ENCODE measurements at regions not wholly inside any gene's neighbourhood (a gene's known extent, or its start where the extent isn't known, plus 50 kb on each side); places are given as distances from the start of the nearest gene placed in this dataset.
A peak's percentile ranks its signal among the peaks of the same experiment; 100 is the strongest.
"Not testable (repeated sequence)": the region's sequence is repeated elsewhere in the genome, so short reads cannot be mapped to it uniquely, and the experiment has no call there.

- DNase-seq (ENCODE audit: low spot score) = no peak
Observed at GRCh38 chr22:49721211-49721763, 106.4 kb downstream of the BRD1 start.

GRCh38 chr22:49720279-49720959 lies 107.3 kb downstream of the BRD1 start:
- DNase-seq (ENCODE audit: low spot score) = no peak

- DNase-seq (ENCODE audit: low spot score) = no peak
Observed at GRCh38 chr22:49719046-49719445, 108.6 kb downstream of the BRD1 start.

GRCh38 chr22:49718396-49718795 lies 109.3 kb downstream of the BRD1 start:
- DNase-seq (ENCODE audit: low spot score) = no peak

GRCh38 chr22:49717322-49717919 lies 110.3 kb downstream of the BRD1 start:
- no peak for DNase-seq (ENCODE audit: low spot score)

GRCh38 chr22:49716441-49716840 lies 111.2 kb downstream of the BRD1 start:
- DNase-seq (ENCODE audit: low spot score) = no peak

GRCh38 chr22:49715450-49715849 lies 112.2 kb downstream of the BRD1 start:
- DNase-seq (ENCODE audit: low spot score) = no peak

- DNase-seq (ENCODE audit: low spot score) = no peak
Observed at GRCh38 chr22:49713003-49713402, 114.7 kb downstream of the BRD1 start.

GRCh38 chr22:49712195-49712791 lies 115.4 kb downstream of the BRD1 start:
- DNase-seq (ENCODE audit: low spot score) = peak; percentile 47

GRCh38 chr22:49710746-49711145 lies 116.9 kb downstream of the BRD1 start:
- DNase-seq (ENCODE audit: low spot score) = no peak

GRCh38 chr22:49709464-49709863 lies 118.2 kb downstream of the BRD1 start:
- DNase-seq (ENCODE audit: low spot score) = no peak

GRCh38 chr22:49705972-49706352 lies 121.7 kb downstream of the BRD1 start:
- DNase-seq (ENCODE audit: low spot score) = no peak

- no peak for DNase-seq (ENCODE audit: low spot score)
Observed at GRCh38 chr22:49705216-49705971, 122.3 kb downstream of the BRD1 start.

- no peak for DNase-seq (ENCODE audit: low spot score)
Observed at GRCh38 chr22:49704345-49705215, 123.1 kb downstream of the BRD1 start.

- DNase-seq (ENCODE audit: low spot score) = no peak
Observed at GRCh38 chr22:49703990-49704344, 123.7 kb downstream of the BRD1 start.

GRCh38 chr22:49703505-49703904 lies 124.2 kb downstream of the BRD1 start:
- DNase-seq (ENCODE audit: low spot score) = no peak

- no peak for DNase-seq (ENCODE audit: low spot score)
Observed at GRCh38 chr22:49702068-49702397, 125.6 kb downstream of the BRD1 start.

GRCh38 chr22:49701380-49702067 lies 126.1 kb downstream of the BRD1 start:
- no peak for DNase-seq (ENCODE audit: low spot score)

GRCh38 chr22:49699928-49700498 lies 127.7 kb downstream of the BRD1 start:
- DNase-seq (ENCODE audit: low spot score) = no peak

GRCh38 chr22:49699476-49699875 lies 128.2 kb downstream of the BRD1 start:
- DNase-seq (ENCODE audit: low spot score) = no peak

- DNase-seq (ENCODE audit: low spot score) = not testable (repeated sequence)
Observed at GRCh38 chr22:49698616-49699015, 129.1 kb downstream of the BRD1 start.
